A204.1 (cell line): ENCODE measurements at regions not wholly inside any gene's neighbourhood (a gene's known extent, or its start where the extent isn't known, plus 50 kb on each side); places are given as distances from the start of the nearest gene placed in this dataset.
"Not testable (repeated sequence)": the region's sequence is repeated elsewhere in the genome, so short reads cannot be mapped to it uniquely, and the experiment has no call there.

ENCODE experiments used
- FAIRE-seq: peaks from 2 replicates; lab custom pipeline; 2012; peaks lifted over from hg19 to GRCh38; lab: Jason Lieb, UNC

- FAIRE-seq = no peak
Measured at GRCh38 chr3:20546636-20547035, 360.6 kb upstream of the SGO1 start.

DNA sequence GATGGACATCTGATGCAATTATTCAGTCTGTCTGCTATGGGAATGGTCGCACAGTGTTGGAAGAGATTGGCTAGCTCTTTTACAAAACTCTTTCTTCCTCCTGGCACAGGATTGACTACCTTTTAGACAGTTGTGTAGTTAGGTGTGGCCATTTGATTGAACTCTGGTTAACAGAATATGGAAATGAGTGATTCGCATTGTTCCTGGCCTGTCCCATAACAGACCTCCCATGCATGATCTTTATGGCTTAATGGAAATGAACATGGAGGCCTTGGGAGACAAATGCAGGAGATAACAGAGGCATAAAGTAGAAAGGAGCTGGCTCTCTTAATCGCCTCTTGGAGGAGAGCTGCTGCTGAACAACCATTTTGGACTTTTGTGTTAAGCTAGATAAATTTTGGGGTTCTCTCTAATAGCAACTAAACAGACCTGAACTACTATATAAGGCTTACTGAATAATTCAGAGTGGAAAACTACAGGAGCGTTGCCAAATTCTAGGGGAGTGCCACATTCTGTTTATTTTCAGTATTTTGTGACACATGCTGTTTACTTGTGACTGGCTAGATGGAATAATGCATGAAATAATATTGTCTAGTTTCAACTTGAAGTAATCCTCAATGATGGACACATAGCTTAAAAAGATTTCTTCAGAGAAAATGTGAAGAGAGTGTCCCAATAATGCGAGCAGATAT is 357.7 kb upstream of the SGO1 start:
- no peak for FAIRE-seq

- no peak for FAIRE-seq
Measured at GRCh38 chr3:20540066-20540465, 354.1 kb upstream of the SGO1 start.

DNA sequence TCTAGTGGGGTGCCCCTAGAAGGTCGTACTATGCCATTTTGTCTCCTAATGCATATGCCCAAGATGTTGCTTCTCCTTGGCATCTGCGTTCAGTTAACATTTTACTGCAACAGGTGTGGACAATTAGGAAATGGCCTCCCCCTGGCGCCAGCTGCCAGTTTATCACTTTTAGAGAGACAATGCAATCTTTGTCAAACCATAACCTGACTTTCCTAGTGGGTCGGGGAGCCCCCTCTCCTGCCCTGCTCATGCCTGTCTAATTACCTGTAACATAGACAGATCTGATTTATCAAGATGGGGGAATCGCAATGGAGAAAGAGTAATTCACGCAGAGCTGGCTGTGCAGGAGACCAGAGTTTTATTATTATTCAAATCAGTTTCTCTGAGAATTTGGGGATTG is 353.7 kb upstream of the SGO1 start:
- no peak for FAIRE-seq

- no peak for FAIRE-seq
Measured at GRCh38 chr3:20537234-20537633, 351.2 kb upstream of the SGO1 start.

GRCh38 chr3:20529911-20530310 is 343.9 kb upstream of the SGO1 start:
- no peak for FAIRE-seq

DNA sequence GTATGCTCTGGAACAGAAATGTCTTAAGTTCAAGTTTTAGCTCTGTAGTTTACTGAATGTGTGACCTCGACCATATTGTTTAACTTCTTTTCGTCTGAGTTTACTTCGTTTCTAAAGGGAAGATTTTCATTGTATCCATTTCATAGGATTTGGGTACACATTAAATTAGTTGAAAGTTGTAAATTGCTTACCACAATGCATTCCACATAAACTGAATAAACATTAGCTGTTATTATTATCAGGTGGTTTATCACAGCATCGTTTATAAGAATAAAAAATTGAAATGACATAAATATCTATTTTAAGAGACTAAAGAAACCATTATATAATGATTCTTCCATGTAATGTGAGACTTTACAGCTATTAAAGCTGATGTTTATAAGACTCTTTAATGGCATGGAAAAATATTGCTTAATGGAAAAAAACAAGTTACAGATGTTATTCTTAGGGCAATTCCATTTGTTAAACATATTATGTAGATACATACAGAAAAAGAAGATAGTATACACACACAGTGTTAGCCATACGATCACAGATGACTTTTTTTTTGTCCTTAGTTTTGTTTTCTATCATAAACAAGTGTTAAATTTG is 342.3 kb upstream of the SGO1 start:
- no peak for FAIRE-seq

DNA sequence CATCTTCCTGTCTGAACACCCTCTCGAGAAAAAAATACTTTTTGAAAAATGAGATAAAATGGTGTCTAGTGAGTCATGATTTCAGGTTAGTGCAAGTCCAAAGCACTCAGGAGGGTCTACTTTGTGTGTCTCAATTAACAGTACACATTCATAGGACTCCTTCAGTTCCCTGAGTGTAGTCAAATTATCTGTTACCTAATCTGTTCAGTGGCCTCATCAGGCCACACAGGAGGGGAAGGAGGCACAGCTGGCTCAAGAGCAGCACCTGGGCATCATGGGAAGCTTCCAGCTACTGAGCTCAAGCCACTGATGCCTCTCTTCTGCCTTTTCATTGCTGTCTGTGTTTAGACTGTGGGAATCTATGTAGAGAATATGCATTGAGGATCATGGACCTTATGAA is 341.4 kb upstream of the SGO1 start:
- no peak for FAIRE-seq

GRCh38 chr3:20524328-20524727 is 338.3 kb upstream of the SGO1 start:
- no peak for FAIRE-seq

- no peak for FAIRE-seq
Measured at GRCh38 chr3:20523293-20523692, 337.3 kb upstream of the SGO1 start.

- FAIRE-seq = not testable (repeated sequence)
Measured at GRCh38 chr3:20517316-20517715, 331.3 kb upstream of the SGO1 start.

- FAIRE-seq = no peak
Measured at GRCh38 chr3:20516311-20516710, 330.3 kb upstream of the SGO1 start.

- no peak for FAIRE-seq
Measured at GRCh38 chr3:20515834-20516233, 329.8 kb upstream of the SGO1 start.

- peak; percentile 70 for FAIRE-seq
Measured at GRCh38 chr3:20511863-20512505, 326.0 kb upstream of the SGO1 start.

GRCh38 chr3:20510396-20510795 is 324.4 kb upstream of the SGO1 start:
- no peak for FAIRE-seq

GRCh38 chr3:20503394-20504082 is 317.5 kb upstream of the SGO1 start:
- FAIRE-seq = no peak

- FAIRE-seq = no peak
Measured at GRCh38 chr3:20490996-20491395, 305.0 kb upstream of the SGO1 start.

DNA sequence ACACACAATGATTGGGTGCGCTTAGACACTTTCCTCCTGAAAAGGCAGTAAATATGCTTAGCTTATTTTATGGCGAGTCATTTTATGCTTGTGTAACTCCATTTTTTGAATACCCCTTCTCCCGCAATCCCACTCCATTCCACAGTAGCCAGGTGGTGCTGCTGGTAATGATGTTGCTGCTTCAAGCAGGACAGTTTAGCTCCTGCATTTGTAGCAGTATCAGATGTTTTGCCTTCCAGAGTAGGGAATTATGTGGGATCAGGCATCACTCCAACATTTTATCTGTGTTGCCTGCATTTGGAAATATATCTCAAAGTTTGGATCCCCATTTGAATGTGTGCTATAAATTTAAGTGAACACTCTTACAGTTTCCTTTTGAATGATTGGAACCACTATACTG is 302.1 kb upstream of the SGO1 start:
- FAIRE-seq = no peak

DNA sequence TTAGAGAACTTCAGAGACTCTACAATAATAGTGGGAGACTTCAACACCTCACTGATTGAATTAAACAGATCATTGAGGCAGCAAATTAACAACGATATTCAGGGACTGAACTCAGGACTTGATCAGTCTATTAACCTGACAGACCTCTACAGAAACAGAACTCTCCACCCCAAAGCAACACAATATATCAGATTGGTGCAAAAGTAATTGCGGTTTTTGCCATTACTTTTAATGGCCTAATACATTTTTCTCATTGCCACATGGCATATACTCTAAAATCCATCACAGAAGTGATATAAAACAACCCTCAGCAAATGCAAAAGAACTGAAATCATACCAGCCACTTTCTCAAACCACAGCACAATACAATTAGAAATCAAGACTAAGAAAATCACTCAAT is 298.1 kb upstream of the SGO1 start:
- no peak for FAIRE-seq

DNA sequence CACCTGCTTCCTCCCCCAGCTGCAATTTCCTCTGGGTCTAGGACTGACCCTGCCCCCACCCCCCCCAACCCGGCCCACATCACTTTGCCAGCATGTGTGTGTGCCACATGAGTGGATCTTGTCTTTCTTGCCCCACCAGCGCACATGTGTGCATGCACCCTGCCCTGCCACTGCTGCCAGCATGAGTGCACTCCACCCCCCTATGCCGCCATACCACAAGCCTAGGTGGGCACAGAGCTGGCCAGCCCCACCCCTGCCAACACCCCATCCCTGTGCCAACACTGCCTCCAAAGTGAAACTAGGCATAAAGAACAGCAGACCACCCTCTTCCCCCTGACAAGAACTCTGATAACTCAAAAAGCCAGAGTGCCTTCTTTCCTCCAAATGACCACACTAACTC is 296.3 kb upstream of the SGO1 start:
- no peak for FAIRE-seq

GRCh38 chr3:20480786-20481365 is 294.9 kb upstream of the SGO1 start:
- FAIRE-seq = no peak

DNA sequence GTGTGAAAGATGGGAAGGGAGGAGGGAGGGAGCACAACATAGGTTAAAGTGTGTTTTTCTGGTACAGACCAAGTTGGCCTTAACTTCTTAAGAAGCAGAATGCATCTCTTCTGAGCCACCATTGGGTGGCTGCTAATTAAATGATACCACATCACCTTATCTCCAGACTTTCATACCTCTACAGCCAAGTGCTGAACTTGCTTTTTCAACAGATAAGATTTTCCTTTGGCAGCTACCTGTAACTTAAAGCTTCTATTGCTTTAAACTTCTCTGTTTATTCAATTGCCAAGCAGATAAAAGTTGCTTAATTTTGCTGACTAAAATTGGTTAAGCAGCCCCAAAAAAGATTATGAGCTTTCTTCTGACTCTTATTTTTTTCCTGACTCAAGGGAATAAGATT is 292.4 kb upstream of the SGO1 start:
- no peak for FAIRE-seq

DNA sequence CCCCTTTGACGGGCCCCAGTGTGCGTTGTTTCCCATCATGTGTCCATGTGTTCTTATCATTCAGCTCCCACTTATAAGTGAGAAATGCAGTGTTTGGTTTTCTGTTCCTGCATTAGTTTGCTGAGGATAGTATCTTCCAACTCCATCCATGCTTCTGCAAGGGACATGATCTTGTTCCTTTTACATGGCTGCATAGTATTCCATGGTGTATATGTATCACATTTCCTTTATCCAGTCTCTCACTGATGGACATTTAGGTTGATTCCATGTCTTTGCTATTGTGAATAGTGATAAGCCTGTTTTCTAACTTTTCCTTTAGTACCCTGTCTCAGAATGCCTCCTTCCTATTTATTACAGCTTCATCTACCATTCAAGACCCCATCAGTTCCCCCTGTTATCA is 278.2 kb upstream of the SGO1 start:
- not testable (repeated sequence) for FAIRE-seq
